ENCODE measurements at regions not wholly inside any gene's neighbourhood (a gene's known extent, or its start where the extent isn't known, plus 50 kb on each side); places are given as distances from the start of the nearest gene placed in this dataset.

DNA sequence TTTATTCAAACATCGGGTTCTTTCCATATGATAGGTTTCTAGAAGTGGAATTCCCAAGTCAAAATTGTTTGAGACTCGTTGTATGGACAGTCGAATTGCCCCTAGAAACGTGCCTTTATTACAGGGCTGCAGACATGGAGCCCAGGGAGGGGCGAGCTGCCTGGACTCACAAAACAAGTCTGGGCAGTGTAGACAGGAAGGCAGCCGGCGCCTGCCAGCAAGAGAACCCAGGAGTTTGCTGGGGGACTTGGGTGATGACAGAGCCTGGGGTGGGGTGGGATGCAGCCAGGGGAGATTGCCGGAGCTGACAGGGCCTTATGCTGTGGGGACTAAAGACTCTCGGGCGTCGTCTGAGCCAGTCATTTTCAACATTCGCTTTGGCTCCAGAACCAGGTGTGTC, 107.4 kb upstream of the MSX1 start:
- H3K4me3 ChIP-seq (ENCODE audit: low read depth, low read length) = no peak overlapping the region
- no peak for TF ChIP-seq CTCF (IDR thresholded peaks at IDR 0.05; ENCODE audit: low read depth, low read length, missing control alignments)
- DNase-seq (ENCODE audit: low read depth) = no peak

DNA sequence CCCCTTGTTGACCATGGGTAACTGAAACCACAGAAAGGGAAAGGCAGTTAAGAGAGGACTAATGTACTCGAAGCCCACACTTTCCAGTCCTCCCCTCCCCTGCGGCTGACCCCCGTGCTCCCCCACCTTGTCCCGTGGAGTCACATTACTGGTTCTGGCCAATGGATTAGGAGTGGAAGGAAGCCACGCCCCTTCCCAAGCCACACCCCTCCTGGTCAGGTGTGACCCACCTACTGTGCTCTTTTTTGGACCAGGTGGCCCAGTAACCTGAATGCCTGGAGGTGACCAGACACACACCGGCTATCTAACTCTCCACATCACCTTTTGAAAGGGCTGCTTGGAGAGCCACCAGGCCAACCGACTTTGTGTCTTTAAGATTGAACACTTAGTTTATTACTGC, 109.3 kb upstream of the MSX1 start:
- no peak for TF ChIP-seq CTCF (IDR thresholded peaks at IDR 0.05; ENCODE audit: low read depth, low read length, missing control alignments)
- H3K4me3 ChIP-seq (ENCODE audit: low read depth, low read length) = no peak overlapping the region
- no peak for DNase-seq (ENCODE audit: low read depth)

GRCh38 chr4:4749137-4749536, 110.3 kb upstream of the MSX1 start:
- DNase-seq (ENCODE audit: low read depth) = no peak

GRCh38 chr4:4746444-4746843, 113.0 kb upstream of the MSX1 start:
- no peak for DNase-seq (ENCODE audit: low read depth)
- no peak overlapping the region for H3K4me3 ChIP-seq (ENCODE audit: low read depth, low read length)
- no peak for TF ChIP-seq CTCF (IDR thresholded peaks at IDR 0.05; ENCODE audit: low read depth, low read length, missing control alignments)

More at GRCh38 chr4:4749137-4749536, 110.3 kb upstream of the MSX1 start:
- H3K4me3 ChIP-seq (ENCODE audit: low read depth, low read length) = no peak overlapping the region
- TF ChIP-seq CTCF (IDR thresholded peaks at IDR 0.05; ENCODE audit: low read depth, low read length, missing control alignments) = no peak

DNA sequence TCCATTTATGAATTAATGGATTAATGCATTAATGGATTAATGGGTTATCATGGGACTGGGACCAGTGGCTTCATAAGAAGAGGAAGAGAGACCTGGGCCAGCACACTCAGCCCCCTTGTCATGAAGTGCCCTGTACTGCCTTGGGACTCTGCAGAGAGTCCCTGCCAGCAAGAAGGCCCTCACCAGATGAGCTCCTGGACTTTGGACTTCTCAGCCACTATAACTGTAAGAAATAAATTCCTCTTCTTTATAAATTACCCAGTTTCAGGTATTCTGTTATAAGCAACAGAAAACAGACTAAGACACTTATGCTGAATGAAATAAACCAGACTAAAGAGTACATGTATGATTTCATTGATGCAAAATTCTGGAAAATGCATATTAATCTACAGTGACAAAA, 119.4 kb upstream of the MSX1 start:
- no peak for TF ChIP-seq CTCF (IDR thresholded peaks at IDR 0.05; ENCODE audit: low read depth, low read length, missing control alignments)
- no peak for DNase-seq (ENCODE audit: low read depth)
- no peak overlapping the region for H3K4me3 ChIP-seq (ENCODE audit: low read depth, low read length)

GRCh38 chr4:4735870-4736269, 123.6 kb upstream of the MSX1 start:
- H3K4me3 ChIP-seq (ENCODE audit: low read depth, low read length) = no peak overlapping the region
- DNase-seq (ENCODE audit: low read depth) = no peak
- TF ChIP-seq CTCF (IDR thresholded peaks at IDR 0.05; ENCODE audit: low read depth, low read length, missing control alignments) = no peak

- no peak for TF ChIP-seq CTCF (IDR thresholded peaks at IDR 0.05; ENCODE audit: low read depth, low read length, missing control alignments)
- no peak overlapping the region for H3K4me3 ChIP-seq (ENCODE audit: low read depth, low read length)
- no peak for DNase-seq (ENCODE audit: low read depth)
Measured at GRCh38 chr4:4735136-4735750, 124.2 kb upstream of the MSX1 start.
